Fibroblast of lung (primary cell): ENCODE measurements at regions not wholly inside any gene's neighbourhood (a gene's known extent, or its start where the extent isn't known, plus 50 kb on each side); places are given as distances from the start of the nearest gene placed in this dataset.

Experiments used
- DNase-seq, 2 donors: peaks; one replicate each; pipeline versions ENCODE4 v3.0.0 to v3.0.0-alpha.2; 2010; ENCODE audit warnings: low read depth in 2 of 2
- H2AFZ ChIP-seq: 2 replicates; pipeline ENCODE4 v1.5.1; 2012; ENCODE audit warnings: low read length, control low read depth, inconsistent platforms
- H3K27ac ChIP-seq: 2 replicates; pipeline ENCODE4 v1.5.1; 2011; ENCODE audit warnings: low read length, control low read depth; ENCODE audit not compliant: insufficient read depth
- H3K27me3 ChIP-seq: 2 replicates; pipeline ENCODE4 v1.5.1; 2011; ENCODE audit warnings: mild to moderate bottlenecking, low read length; ENCODE audit not compliant: control insufficient read depth, insufficient read depth
- H3K36me3 ChIP-seq: 2 replicates; pipeline ENCODE4 v1.5.1; 2011; ENCODE audit warnings: low read length; ENCODE audit not compliant: control insufficient read depth, insufficient read depth
- H3K4me1 ChIP-seq: 2 replicates; pipeline ENCODE4 v1.5.1; 2011; ENCODE audit warnings: low read length; ENCODE audit not compliant: control insufficient read depth, insufficient read depth; ENCODE audit errors: extremely low read depth
- H3K4me2 ChIP-seq: 2 replicates; pipeline ENCODE4 v1.5.1; 2011; ENCODE audit warnings: low read length, control low read depth; ENCODE audit not compliant: insufficient read depth; ENCODE audit errors: extremely low read depth
- H3K4me3 ChIP-seq, 4 experiments: fragments of 200-600 bp in 1 of 4; sonication (generic) in 1 of 4; replicated peaks in 1 of 4; 2 replicates each; pipeline ENCODE4 v1.5.1; 2011 to 2016; ENCODE audit warnings: low read length in 4 of 4, low read depth in 3 of 4, mild to moderate bottlenecking in 3 of 4, control low read depth in 2 of 4, inconsistent platforms in 1 of 4, mixed read lengths in 1 of 4; ENCODE audit not compliant: insufficient read depth in 1 of 4; ENCODE audit errors: control extremely low read depth in 1 of 4
- H3K79me2 ChIP-seq: 2 replicates; pipeline ENCODE4 v1.5.1; 2012; ENCODE audit warnings: mild to moderate bottlenecking, low read length, inconsistent platforms; ENCODE audit not compliant: control insufficient read depth, insufficient read depth
- H3K9ac ChIP-seq: 2 replicates; pipeline ENCODE4 v1.5.1; 2011; ENCODE audit warnings: mild to moderate bottlenecking, low read length, control low read depth; ENCODE audit not compliant: insufficient read depth
- H3K9me3 ChIP-seq: 2 replicates; pipeline ENCODE4 v1.5.1; 2012; ENCODE audit warnings: low read depth, low read length; ENCODE audit not compliant: control insufficient read depth, insufficient read depth
- H4K20me1 ChIP-seq: 2 replicates; pipeline ENCODE4 v1.5.1; 2011; ENCODE audit warnings: low read length; ENCODE audit not compliant: control insufficient read depth, insufficient read depth; ENCODE audit errors: extremely low read depth
- EZH2 ChIP-seq: IDR thresholded peaks from 2 replicates; pipeline ENCODE4 v1.5.1; 2012; ENCODE audit warnings: low read length, control low read depth, mild to moderate bottlenecking; ENCODE audit errors: missing control alignments
- TF ChIP-seq, protein P1 (sequence below), 2 donors: IDR thresholded peaks in 1 of 2; conservative IDR thresholded peaks in 1 of 2; 1 replicate in 1 of 2; 2 replicates in 1 of 2; pipeline ENCODE4 v1.5.1; 2011 to 2012; ENCODE audit warnings: low read length in 2 of 2, control low read depth in 1 of 2, inconsistent platforms in 1 of 2, low read depth in 1 of 2, mild to moderate bottlenecking in 1 of 2

DNA sequence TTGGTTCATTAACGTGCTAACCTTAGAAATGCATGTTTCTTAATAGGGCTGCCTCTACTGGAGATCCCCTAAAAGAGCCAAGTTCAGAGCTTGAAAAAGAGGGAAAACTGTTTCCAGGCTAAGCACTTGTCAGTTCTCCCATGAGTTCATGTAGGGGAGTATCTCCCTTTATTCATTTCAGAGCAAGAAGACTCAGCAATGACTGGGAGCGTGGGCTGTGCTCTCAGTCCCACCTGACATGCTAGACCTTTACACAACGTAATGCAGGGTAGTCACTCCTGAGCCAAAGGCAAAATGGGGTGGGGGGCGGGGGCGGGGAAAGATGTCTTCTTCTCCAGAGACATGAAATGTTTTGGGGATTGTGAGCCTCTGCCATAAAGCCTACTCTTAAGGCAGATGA, 420.1 kb upstream of the MCTP2 start:
- no peaks in the 10 kb centered on the region for H4K20me1 ChIP-seq
- H3K9me3 ChIP-seq = no peaks in the 10 kb centered on the region
- H3K27me3 ChIP-seq = no peaks in the 10 kb centered on the region
- no peak overlapping the region for H3K9ac ChIP-seq
- no peak overlapping the region for H3K27ac ChIP-seq
- H3K4me3 ChIP-seq = no peak overlapping the region
- no peaks in the 10 kb centered on the region for H3K4me1 ChIP-seq
- no peaks in the 10 kb centered on the region for H3K79me2 ChIP-seq
- no peak overlapping the region for H3K4me2 ChIP-seq
- no peak for DNase-seq
- no peaks in the 10 kb centered on the region for H3K36me3 ChIP-seq
- H2AFZ ChIP-seq = no peak overlapping the region
- TF ChIP-seq, protein P1, sequence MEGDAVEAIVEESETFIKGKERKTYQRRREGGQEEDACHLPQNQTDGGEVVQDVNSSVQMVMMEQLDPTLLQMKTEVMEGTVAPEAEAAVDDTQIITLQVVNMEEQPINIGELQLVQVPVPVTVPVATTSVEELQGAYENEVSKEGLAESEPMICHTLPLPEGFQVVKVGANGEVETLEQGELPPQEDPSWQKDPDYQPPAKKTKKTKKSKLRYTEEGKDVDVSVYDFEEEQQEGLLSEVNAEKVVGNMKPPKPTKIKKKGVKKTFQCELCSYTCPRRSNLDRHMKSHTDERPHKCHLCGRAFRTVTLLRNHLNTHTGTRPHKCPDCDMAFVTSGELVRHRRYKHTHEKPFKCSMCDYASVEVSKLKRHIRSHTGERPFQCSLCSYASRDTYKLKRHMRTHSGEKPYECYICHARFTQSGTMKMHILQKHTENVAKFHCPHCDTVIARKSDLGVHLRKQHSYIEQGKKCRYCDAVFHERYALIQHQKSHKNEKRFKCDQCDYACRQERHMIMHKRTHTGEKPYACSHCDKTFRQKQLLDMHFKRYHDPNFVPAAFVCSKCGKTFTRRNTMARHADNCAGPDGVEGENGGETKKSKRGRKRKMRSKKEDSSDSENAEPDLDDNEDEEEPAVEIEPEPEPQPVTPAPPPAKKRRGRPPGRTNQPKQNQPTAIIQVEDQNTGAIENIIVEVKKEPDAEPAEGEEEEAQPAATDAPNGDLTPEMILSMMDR (conservative IDR thresholded peaks at IDR 0.05 in 1 of 2, IDR thresholded peaks at IDR 0.05 in 1 of 2; ENCODE audit: low read depth in 1 of 2, low read length in 2 of 2) = no peak
- no peak for TF ChIP-seq EZH2

DNA sequence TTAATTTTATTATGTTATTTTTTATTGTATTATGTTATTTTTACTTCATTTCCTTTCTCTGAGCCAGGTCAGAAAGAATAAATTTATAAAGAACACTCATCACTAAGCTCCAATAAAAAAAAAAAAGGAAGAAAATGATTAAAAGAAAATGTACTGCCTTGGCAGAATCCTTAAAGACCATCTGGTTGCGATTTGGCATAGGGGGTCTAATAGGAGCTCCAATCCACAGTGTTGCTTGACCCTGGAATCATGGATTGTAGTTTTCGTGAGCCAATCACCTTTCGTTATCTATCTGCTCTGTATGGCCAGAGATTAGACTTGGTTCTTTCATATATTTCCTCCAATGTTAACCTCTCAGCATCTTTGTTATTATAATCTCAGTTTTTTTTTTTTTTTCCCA, 421.8 kb upstream of the MCTP2 start:
- H3K9ac ChIP-seq = no peak overlapping the region
- no peaks in the 10 kb centered on the region for H3K27me3 ChIP-seq
- no peak overlapping the region for H2AFZ ChIP-seq
- no peak overlapping the region for H3K27ac ChIP-seq
- H3K36me3 ChIP-seq = no peaks in the 10 kb centered on the region
- no peak for DNase-seq
- H3K79me2 ChIP-seq = no peaks in the 10 kb centered on the region
- no peaks in the 10 kb centered on the region for H4K20me1 ChIP-seq
- H3K4me3 ChIP-seq = no peak overlapping the region
- no peaks in the 10 kb centered on the region for H3K9me3 ChIP-seq
- no peak for TF ChIP-seq EZH2
- TF ChIP-seq, protein P1 (conservative IDR thresholded peaks at IDR 0.05 in 1 of 2, IDR thresholded peaks at IDR 0.05 in 1 of 2; ENCODE audit: low read depth in 1 of 2, low read length in 2 of 2) = no peak
- no peak overlapping the region for H3K4me2 ChIP-seq
- H3K4me1 ChIP-seq = no peaks in the 10 kb centered on the region

DNA sequence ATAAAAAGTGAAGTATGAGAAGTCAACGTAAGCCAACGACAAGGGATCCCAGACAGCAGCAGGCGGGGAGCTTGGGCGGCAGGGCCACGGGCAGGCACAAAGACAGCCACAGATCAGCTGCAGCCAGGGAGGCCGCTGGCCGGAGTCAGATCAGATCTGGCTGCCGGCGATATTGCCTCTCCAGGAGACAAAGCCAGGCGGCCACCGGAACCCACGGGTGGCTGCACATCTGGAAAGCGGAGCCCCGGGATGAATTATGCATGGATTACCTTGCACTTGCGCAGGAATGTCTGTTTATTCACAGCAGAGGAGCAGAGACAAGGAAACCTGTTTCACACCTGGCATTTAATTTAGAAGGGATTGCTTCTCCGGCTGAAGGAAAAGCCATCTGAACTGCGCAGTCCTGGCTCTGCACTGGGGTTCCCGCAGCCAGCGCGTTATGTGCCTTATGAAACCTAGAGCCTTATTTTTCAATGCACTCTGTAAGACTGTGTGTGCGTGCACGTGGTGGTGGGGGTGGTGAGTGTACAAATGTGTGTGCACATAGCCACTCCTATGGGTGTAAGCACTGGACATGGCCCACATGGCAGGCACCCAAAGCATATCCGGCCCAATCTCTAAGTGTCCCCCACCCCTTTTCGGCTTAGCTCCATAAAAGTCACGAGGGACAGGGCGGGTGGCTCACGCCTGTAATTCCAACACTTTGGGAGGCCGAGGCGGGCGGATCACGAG, 427.8 kb upstream of the MCTP2 start:
- H2AFZ ChIP-seq = no peak overlapping the region
- no peak overlapping the region for H3K4me2 ChIP-seq
- no peaks in the 10 kb centered on the region for H3K9me3 ChIP-seq
- H3K27me3 ChIP-seq = no peaks in the 10 kb centered on the region
- H4K20me1 ChIP-seq = no peaks in the 10 kb centered on the region
- H3K79me2 ChIP-seq = no peaks in the 10 kb centered on the region
- no peak overlapping the region for H3K27ac ChIP-seq
- H3K9ac ChIP-seq = no peak overlapping the region
- H3K4me1 ChIP-seq = no peaks in the 10 kb centered on the region
- TF ChIP-seq EZH2 = no peak
- TF ChIP-seq, protein P1 (conservative IDR thresholded peaks at IDR 0.05 in 1 of 2, IDR thresholded peaks at IDR 0.05 in 1 of 2; ENCODE audit: low read depth in 1 of 2, low read length in 2 of 2) = no peak
- DNase-seq = no peak
- H3K4me3 ChIP-seq = no peak overlapping the region
- H3K36me3 ChIP-seq = no peaks in the 10 kb centered on the region
